GDM1 (cell line): ENCODE measurements at regions not wholly inside any gene's neighbourhood (a gene's known extent, or its start where the extent isn't known, plus 50 kb on each side); places are given as distances from the start of the nearest gene placed in this dataset.

Experiments used
- DNase-seq: peaks from one replicate; lab custom pipeline; 2025; lab: John Stamatoyannopoulos, UW

DNA sequence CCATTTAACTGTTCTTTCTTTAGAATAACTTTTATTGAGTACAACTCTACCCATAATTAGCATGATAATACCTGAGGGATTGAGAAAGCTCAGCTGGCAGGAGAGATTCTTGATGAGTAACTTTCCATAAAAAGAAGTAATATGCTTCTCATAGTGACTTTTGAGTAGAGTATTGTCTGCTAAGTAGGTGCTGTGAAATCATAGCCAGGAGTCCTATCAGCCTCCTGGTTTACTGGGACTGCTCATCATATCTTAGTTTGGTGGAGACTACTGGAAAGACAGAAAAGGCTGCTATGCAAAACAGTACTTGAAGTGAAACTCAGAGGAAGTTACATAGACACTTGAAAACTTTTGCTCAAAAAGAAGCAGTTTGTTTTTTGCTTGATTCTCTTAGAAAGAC lies 113.3 kb upstream of the ATP2B1 start:
- no peak for DNase-seq

DNA sequence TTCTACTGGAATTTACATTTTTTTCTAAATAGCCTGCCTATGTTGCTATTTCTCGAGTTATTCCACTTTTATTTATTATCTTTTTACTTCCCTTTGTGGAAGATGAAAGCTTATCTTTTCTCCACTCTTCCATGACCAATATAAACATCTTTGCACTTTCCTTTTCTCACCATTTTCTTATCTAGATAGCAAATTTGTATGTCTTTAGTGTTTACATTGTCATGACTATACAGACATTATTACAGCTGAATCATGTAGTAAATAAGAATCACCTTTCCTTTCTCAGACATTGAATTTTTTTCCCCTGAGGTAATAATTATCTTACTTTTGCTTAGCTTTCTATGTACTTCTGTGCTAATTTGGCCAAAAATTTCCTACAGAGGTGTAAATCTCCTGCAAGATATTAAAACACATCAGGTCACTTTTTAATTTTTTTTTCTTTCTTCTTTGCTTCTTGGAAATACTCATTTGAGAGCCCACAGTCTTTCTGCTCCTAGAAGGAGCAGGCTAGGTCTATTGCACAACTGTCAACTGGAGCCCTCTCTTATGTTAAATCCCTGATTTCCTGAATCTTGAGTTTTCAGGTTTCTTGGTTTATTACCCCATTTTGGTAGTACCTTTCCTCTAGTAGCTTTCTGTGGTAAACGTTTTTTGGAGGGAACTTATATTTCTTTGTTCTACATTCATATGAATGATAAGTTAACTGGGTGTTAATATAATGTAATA lies 109.0 kb upstream of the ATP2B1 start:
- DNase-seq, result no peak

- no peak for DNase-seq
These were observed 106.6 kb upstream of the ATP2B1 start for GRCh38 chr12:89815225-89815624.

- no peak for DNase-seq
These were observed 94.8 kb upstream of the ATP2B1 start for GRCh38 chr12:89803412-89803811.

DNA sequence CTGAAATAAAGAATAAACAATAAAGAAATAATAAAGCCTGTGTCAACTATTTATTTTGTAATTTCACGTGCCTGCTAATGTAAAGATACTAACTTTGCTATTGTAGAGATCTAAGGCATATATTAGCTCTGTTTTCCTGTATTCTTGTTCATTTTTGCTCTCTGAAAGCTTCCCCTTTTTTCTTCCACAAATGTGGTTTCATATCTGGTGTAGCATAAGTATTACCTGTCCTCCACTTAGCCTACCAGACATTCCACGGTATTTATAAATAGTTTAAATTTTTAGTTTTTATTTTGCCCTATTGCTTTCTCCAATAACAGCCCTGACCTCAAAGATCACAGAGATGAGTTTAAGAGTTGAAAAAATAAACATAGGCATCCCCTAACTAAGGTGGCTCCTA lies 92.6 kb upstream of the ATP2B1 start:
- no peak for DNase-seq

GRCh38 chr12:89800435-89800834 lies 91.8 kb upstream of the ATP2B1 start:
- no peak for DNase-seq

DNA sequence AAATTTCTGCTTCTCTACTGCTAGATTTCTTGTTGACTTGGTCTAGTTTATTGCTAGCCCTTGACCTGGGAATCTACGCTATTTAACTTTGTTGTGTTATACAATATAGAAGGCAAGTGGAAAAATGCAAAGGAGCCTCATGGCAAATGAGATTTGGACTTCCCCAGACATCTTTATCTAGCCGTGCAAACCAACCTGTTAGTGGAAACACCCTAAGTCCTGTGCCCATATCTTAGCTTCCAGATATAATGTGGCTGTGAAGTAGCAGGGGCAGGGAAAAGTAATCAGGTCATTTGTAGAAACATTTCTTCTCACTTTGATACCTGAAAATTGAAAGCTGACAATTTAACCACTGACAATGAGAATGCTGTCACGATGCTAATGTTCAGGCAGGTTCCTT lies 90.7 kb upstream of the ATP2B1 start:
- DNase-seq, result no peak

- no peak for DNase-seq
These were observed 88.8 kb upstream of the ATP2B1 start for GRCh38 chr12:89797436-89797835.

DNA sequence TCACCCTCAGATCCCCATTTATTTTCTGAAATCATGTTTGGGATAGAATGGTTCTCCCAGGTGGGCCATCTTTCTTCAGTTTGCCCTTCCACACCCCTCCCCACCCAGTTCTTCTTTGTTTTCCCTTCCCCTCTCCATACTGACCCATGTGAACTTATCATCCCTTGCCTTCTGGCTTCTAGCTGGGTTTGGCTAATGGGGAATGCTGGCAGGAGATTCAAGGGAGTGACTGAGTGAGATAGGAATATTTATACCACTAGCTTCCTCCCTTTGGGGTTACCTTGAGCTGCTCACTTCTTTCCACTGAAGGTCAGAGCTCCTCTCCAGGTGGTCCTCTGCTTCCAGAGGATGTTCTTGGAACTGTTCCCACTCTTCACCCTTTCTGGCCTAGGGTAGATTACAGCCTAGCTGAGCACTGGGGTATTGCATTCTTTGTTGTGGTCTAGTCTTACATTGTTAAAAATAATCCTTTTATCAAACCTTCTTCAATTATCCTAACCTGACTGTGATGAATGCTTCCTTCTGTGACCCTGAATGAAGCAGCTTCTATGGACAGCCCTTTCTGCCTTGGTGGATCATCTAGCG lies 88.3 kb upstream of the ATP2B1 start:
- DNase-seq, result no peak

DNA sequence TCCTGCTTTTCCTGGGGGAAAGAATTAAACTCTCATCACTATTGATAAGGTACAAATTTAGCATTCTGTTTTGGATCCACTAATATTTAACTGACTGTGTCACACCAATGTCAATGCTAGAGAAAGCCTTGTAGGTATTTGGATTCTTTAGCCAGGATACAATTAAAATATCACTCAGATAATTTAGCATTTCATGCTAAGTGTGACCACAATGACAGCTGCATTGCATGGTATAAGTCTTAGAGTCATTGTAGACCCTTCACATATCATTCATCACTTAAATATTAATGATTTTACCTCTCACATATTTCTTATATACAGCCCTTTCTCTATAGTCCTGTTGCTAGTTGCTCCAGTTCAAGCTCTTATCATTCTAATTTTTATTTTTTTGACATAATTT lies 85.3 kb upstream of the ATP2B1 start:
- DNase-seq, result no peak

DNA sequence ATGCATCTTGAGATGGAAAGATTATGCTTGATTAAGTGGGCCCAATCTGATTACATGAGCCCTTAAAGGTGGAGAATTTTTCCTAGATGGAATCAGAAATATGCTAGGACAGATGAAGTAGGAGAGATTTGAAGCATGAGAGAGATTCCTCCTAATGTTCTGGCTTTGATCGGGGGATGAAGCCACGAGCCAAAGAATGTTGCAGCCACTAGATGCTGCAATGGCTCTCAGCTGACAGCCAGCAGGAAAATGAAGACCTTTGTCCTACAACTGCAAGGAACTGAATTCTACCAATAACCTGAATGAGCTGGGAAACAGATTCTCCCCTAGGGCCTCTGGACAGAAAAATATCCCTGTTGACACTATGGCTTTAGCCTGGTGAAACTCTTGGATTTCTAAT lies 82.6 kb upstream of the ATP2B1 start:
- DNase-seq, result no peak

- no peak for DNase-seq
These were observed 81.2 kb upstream of the ATP2B1 start for GRCh38 chr12:89789862-89790261.

DNA sequence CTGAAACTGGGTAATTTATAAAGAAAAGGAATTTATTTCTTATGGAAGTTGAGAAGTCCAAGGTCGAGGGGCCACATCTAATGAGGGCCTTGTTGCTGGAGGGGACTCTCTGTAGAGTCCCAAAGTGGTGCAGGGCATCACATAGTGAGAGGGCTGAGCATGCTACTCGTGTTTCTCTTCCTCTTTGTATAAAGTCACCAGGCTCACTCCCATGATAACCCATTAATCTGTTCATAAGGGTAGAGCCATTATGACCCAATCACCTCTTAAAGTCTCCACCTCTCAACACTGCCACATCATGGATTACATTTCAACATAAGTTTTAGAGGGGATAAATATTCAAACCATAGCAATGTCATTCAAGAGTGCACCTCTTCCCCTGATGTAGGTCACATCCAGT lies 79.1 kb upstream of the ATP2B1 start:
- DNase-seq, result no peak

- no peak for DNase-seq
These were observed 77.7 kb upstream of the ATP2B1 start for GRCh38 chr12:89786177-89786810.

GRCh38 chr12:89783359-89784060 lies 74.9 kb upstream of the ATP2B1 start:
- no peak for DNase-seq

DNA sequence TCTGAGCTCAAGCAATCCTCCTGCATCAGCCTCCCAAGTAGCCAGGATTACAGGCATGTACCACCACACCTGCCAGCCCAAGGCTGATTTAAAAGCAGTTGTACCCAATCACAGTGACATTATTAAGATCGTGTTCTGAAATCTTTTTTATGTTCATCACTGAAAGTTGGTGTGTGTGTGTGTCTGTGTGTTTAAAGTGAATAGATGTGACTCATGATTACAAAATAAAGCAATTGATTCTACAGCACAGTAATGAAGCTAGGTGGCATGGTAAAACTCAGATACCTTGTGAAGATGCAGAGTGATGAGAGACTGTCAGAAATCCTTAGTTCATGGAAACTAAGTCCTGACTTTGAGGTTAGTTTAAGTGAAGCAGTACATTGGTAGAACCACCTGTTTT lies 74.2 kb upstream of the ATP2B1 start:
- no peak for DNase-seq

- DNase-seq, result no peak
These were observed 73.4 kb upstream of the ATP2B1 start for GRCh38 chr12:89781946-89782550.

DNA sequence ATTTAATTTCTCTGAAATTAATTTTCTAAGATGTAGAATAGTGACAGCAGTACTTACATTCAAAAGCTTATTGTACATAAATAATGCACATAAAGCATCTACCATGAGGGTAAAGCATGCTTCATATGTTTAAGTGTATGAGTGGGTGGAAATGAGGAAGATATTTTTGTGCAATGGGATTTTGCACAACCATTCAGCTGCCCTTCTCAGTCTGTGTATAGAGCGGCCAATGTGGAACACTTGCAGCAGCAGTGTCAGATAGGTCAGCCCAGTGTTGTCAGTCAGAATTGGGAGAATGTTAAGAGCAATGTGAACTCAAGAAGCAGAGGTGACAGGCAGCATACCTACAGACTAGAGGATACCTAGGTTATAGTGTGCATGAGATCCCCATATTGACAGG lies 72.5 kb upstream of the ATP2B1 start:
- no peak for DNase-seq

DNA sequence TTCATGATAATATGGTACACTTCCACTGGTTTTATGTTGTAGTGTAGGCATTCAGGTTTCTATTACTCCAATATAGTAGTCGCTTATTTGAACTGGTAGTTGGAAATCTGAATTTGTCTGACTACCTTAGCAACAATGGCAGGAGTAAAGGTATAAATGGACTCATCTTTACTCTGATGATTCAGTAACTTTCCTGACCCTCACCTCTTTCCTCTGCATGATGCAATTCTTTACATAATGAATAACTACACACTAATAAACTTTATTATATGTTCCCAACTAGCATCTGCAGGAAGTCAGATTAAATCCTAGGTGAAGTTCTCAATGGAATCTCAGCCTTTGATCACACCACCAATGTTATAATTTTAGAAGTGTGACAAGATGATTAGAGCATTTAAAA lies 70.5 kb upstream of the ATP2B1 start:
- DNase-seq, result no peak

- DNase-seq, result no peak
These were observed 69.2 kb upstream of the ATP2B1 start for GRCh38 chr12:89777733-89778379.

- DNase-seq, result no peak
These were observed 67.3 kb upstream of the ATP2B1 start for GRCh38 chr12:89775986-89776365.
